HepG2 (cell line): ENCODE measurements at regions not wholly inside any gene's neighbourhood (a gene's known extent, or its start where the extent isn't known, plus 50 kb on each side); places are given as distances from the start of the nearest gene placed in this dataset.
"Not testable (repeated sequence)": the region's sequence is repeated elsewhere in the genome, so short reads cannot be mapped to it uniquely, and the experiment has no call there.

Experiments used
- ATAC-seq: fragments of 200-7000 bp; cut with Tn5 transposase; 3 replicates; pipeline ENCODE4 v1.9.1; 2020; ENCODE audit warnings: mild to moderate bottlenecking, moderate library complexity
- BruUV-seq: library from RNA; stranded (reverse); fragments of 400-500 nt; replicated peaks from 2 replicates; lab custom pipeline; 2021; lab: Mats Ljungman, UMichigan
- CTCF ChIA-PET: fragments of 300-600 bp; formaldehyde crosslinking; extraction: SDS; loops from one replicate; lab custom pipeline; 2021; ENCODE audit warnings: low total read pairs, inconsistent platforms, low intra/inter-chr PET ratio; lab: Yijun Ruan, JAX
- POLR2A ChIA-PET: fragments of 350-600 bp; sonication (Branson Sonifier 250); formaldehyde crosslinking; loops from one replicate; lab custom pipeline; 2020; ENCODE audit warnings: antibody characterized with exemption, inconsistent platforms; lab: Yijun Ruan, JAX
- DNase-seq: peaks from one replicate; pipeline ENCODE4 v3.0.0-alpha.2; 2015; ENCODE audit warnings: low spot score
- FAIRE-seq: peaks from 3 replicates; lab custom pipeline; 2011; peaks lifted over from hg19 to GRCh38; lab: Jason Lieb, UNC
- H2AFZ ChIP-seq: one replicate; pipeline ENCODE4 v1.6.1; 2011; ENCODE audit warnings: low read length, inconsistent platforms
- H3K27ac ChIP-seq: fragments of 300-600 bp; 3 replicates; pipeline ENCODE4 v1.8.0; 2011; ENCODE audit warnings: mixed run types, mild to moderate bottlenecking, mixed read lengths, low read length, inconsistent platforms; ENCODE audit not compliant: insufficient read depth; ENCODE audit errors: extremely low read length
- H3K27me3 ChIP-seq, 2 experiments: fragments of 200-600 bp in 1 of 2; 2 replicates in 1 of 2; 3 replicates in 1 of 2; pipeline versions ENCODE4 v1.6.0 to v1.8.0; 2011; ENCODE audit warnings: low read length in 2 of 2, mild to moderate bottlenecking in 2 of 2, moderate library complexity in 2 of 2, inconsistent platforms in 1 of 2; ENCODE audit not compliant: insufficient read depth in 2 of 2, control insufficient read depth in 1 of 2
- H3K36me3 ChIP-seq, 2 experiments: fragments of 200-600 bp in 1 of 2; replicated peaks in 1 of 2; 2 replicates in 1 of 2; 3 replicates in 1 of 2; pipeline versions ENCODE4 v1.5.1 to v1.8.0; 2011; ENCODE audit warnings: low read length in 2 of 2, inconsistent platforms in 1 of 2; ENCODE audit not compliant: insufficient read depth in 2 of 2, control insufficient read depth in 1 of 2
- H3K4me1 ChIP-seq: 2 replicates; pipeline ENCODE4 v1.5.1; 2012; ENCODE audit warnings: low read length, inconsistent platforms; ENCODE audit not compliant: insufficient read depth
- H3K4me2 ChIP-seq: 2 replicates; pipeline ENCODE4 v1.6.0; 2011; ENCODE audit warnings: low read depth, low read length, inconsistent platforms
- H3K4me3 ChIP-seq, 3 experiments: fragments of 200-600 bp in 1 of 3; sonication (generic), shearing (Covaris generic) in 1 of 3; replicated peaks in 1 of 3; 2 replicates each; pipeline ENCODE4 v1.5.1; 2011 to 2016; ENCODE audit warnings: low read length in 3 of 3, inconsistent platforms in 2 of 3, low read depth in 2 of 3, mild to moderate bottlenecking in 2 of 3, control low read depth in 1 of 3, mixed read lengths in 1 of 3; ENCODE audit not compliant: insufficient read depth in 1 of 3
- H3K79me2 ChIP-seq: one replicate; pipeline ENCODE4 v1.6.1; 2011; ENCODE audit warnings: low read length, inconsistent platforms; ENCODE audit not compliant: insufficient read depth
- H3K9ac ChIP-seq: 2 replicates; pipeline ENCODE4 v1.6.0; 2011; ENCODE audit warnings: mild to moderate bottlenecking, low read depth, low read length, inconsistent platforms; ENCODE audit not compliant: insufficient read depth
- H3K9me3 ChIP-seq: 2 replicates; pipeline ENCODE4 v1.5.1; 2012; ENCODE audit warnings: mild to moderate bottlenecking, low read length
- H4K20me1 ChIP-seq: 2 replicates; pipeline ENCODE4 v1.6.0; 2011; ENCODE audit warnings: inconsistent platforms, mild to moderate bottlenecking, low read length, moderate library complexity; ENCODE audit not compliant: insufficient read depth
- ATAD3A ChIP-seq: sonication (generic); formaldehyde crosslinking; IDR thresholded peaks from 2 replicates; pipeline ENCODE4 v1.4.0; 2020; ENCODE audit warnings: missing genetic modification reagents
- CC2D1A ChIP-seq: sonication (generic); formaldehyde crosslinking; IDR thresholded peaks from 2 replicates; pipeline ENCODE4 v1.8.1; 2023; ENCODE audit warnings: mild to moderate bottlenecking, missing genetic modification reagents
- KDM5A ChIP-seq: fragments of 200-600 bp; sonication (generic); IDR thresholded peaks from 2 replicates; pipeline ENCODE4 v1.7.0; 2018; ENCODE audit warnings: antibody characterized with exemption, mild to moderate bottlenecking, low read length, borderline replicate concordance
- NFE2 ChIP-seq: sonication (generic); formaldehyde crosslinking; IDR thresholded peaks from 2 replicates; pipeline ENCODE4 v1.4.0; 2020; ENCODE audit warnings: missing genetic modification reagents
- NR2F6 ChIP-seq, 2 experiments: IDR thresholded peaks; 2 replicates each; pipeline ENCODE4 v1.6.1; 2016; ENCODE audit warnings: antibody characterized with exemption in 1 of 2, mild to moderate bottlenecking in 1 of 2
- RAD51 ChIP-seq: fragments of 450-650 bp; IDR thresholded peaks from 2 replicates; pipeline ENCODE4 v1.6.1; 2016; ENCODE audit warnings: borderline replicate concordance
- TRIM24 ChIP-seq: sonication (generic); formaldehyde crosslinking; IDR thresholded peaks from 2 replicates; pipeline ENCODE4 v1.8.0; 2022; ENCODE audit warnings: mild to moderate bottlenecking, missing genetic modification reagents
- WIZ ChIP-seq: sonication (generic); formaldehyde crosslinking; IDR thresholded peaks from 2 replicates; pipeline ENCODE4 v1.5.1; 2020; ENCODE audit warnings: mild to moderate bottlenecking, missing genetic modification reagents
- YEATS2 ChIP-seq: sonication (generic); formaldehyde crosslinking; IDR thresholded peaks from 2 replicates; pipeline ENCODE4 v1.4.0; 2020; ENCODE audit warnings: missing genetic modification reagents, borderline replicate concordance
- ZMAT3 ChIP-seq: sonication (generic); formaldehyde crosslinking; conservative IDR thresholded peaks from 2 replicates; pipeline ENCODE4 v1.7.0; 2021; ENCODE audit warnings: missing genetic modification reagents
- ZNF17 ChIP-seq: sonication (generic); formaldehyde crosslinking; IDR thresholded peaks from 2 replicates; pipeline ENCODE4 v1.5.0; 2020; ENCODE audit warnings: mild to moderate bottlenecking, missing genetic modification reagents
- ZNF350 ChIP-seq: sonication (generic); formaldehyde crosslinking; IDR thresholded peaks from 2 replicates; pipeline ENCODE4 v1.4.0; 2020; ENCODE audit warnings: mild to moderate bottlenecking, low read depth, missing genetic modification reagents, borderline replicate concordance
- ZNF580 ChIP-seq: IDR thresholded peaks from 2 replicates; pipeline ENCODE4 v1.6.1; 2016; ENCODE audit warnings: low read depth, borderline replicate concordance
- ZNF780A ChIP-seq: sonication (generic); formaldehyde crosslinking; IDR thresholded peaks from 2 replicates; pipeline ENCODE4 v1.8.0; 2022; ENCODE audit warnings: mild to moderate bottlenecking, missing genetic modification reagents, moderate library complexity
- ZNF83 ChIP-seq: sonication (generic); formaldehyde crosslinking; IDR thresholded peaks from 2 replicates; pipeline ENCODE4 v1.4.0; 2020; ENCODE audit warnings: missing genetic modification reagents, mild to moderate bottlenecking, borderline replicate concordance
- WGBS: methylation state at CpG from one replicate; pipeline ENCODE4 v1.1.6; 2017; ENCODE audit warnings: low lambda C conversion rate; 5-methylcytosine and 5-hydroxymethylcytosine counted together
- in situ Hi-C: cut with HindIII; loops from 2 replicates; pipeline ENCODE4 v1.10.0; 2017; ENCODE audit warnings: low pct_unique_long_range_greater_than_20kb; ENCODE audit not compliant: extremely low pct_ligation_motif_present
- intact Hi-C: fragments of 100-400 bp; cut with micrococcal nuclease; formaldehyde crosslinking; loops from one replicate; pipeline ENCODE4 v1.10.0; 2022; ENCODE audit not compliant: unreplicated experiment

- TF ChIP-seq YEATS2 (CRISPR knock-in tag) (no peak), ZNF780A (CRISPR knock-in tag) (no peak), ZMAT3 (CRISPR knock-in tag) (no peak), RAD51 (no peak), CC2D1A (CRISPR knock-in tag) (no peak), ZNF580 (CRISPR knock-in tag) (no peak), TRIM24 (CRISPR knock-in tag) (no peak), ZNF83 (CRISPR knock-in tag) (no peak), KDM5A (no peak), ATAD3A (CRISPR knock-in tag) (no peak), ZNF17 (CRISPR knock-in tag) (no peak), WIZ (no peak), NFE2 (no peak), ZNF350 (CRISPR knock-in tag) (no peak), NR2F6 (IDR thresholded peaks at IDR 0.05) (no peak), NR2F6 (CRISPR knock-in tag; IDR thresholded peaks at IDR 0.05) (no peak)
Measured at GRCh38 chr9:106487266-106487665, 375.7 kb upstream of the ZNF462 start (continued).

GRCh38 chr9:106492126-106492525 lies 370.8 kb upstream of the ZNF462 start:
- H3K9me3 ChIP-seq, H3K4me2 ChIP-seq, intact Hi-C loops, ATAC-seq, H3K79me2 ChIP-seq, FAIRE-seq, H3K27me3 ChIP-seq, H4K20me1 ChIP-seq, DNase-seq, H3K9ac ChIP-seq, in situ Hi-C loops, BruUV-seq, H3K36me3 ChIP-seq, H3K4me3 ChIP-seq, CTCF ChIA-PET, H2AFZ ChIP-seq, H3K4me1 ChIP-seq, H3K27ac ChIP-seq, POLR2A ChIA-PET: not testable (repeated sequence)
- WGBS = no CpG with 5 or more reads among the region's 7 CpGs
